Right lobe of liver (tissue), 6 donors: ENCODE measurements at regions not wholly inside any gene's neighbourhood (a gene's known extent, or its start where the extent isn't known, plus 50 kb on each side); places are given as distances from the start of the nearest gene placed in this dataset.

Experiments used
- ATAC-seq, 4 donors: fragments of 200-7000 bp; cut with Tn5 transposase; one replicate each; pipeline ENCODE4 v1.9.1; 2020; ENCODE audit warnings: mild to moderate bottlenecking in 4 of 4, moderate library complexity in 4 of 4
- DNase-seq, 3 donors: peaks; one replicate each; pipeline ENCODE4 v3.0.0-alpha.2; 2020
- H3K27ac ChIP-seq, 3 donors: fragments of 200-600 bp; one replicate each; pipeline ENCODE4 v1.8.0; 2022
- H3K27me3 ChIP-seq, 2 donors: fragments of 200-600 bp; one replicate each; pipeline ENCODE4 v1.8.0; 2022
- H3K36me3 ChIP-seq, 4 donors: fragments of 200-600 bp; sonication (generic) in 1 of 4; one replicate each; pipeline versions ENCODE4 v1.5.1 to v1.8.0; 2017 to 2022; ENCODE audit warnings: control low read depth in 1 of 4
- H3K4me1 ChIP-seq, 4 donors: fragments of 200-600 bp; sonication (generic) in 1 of 4; one replicate each; pipeline versions ENCODE4 v1.5.1 to v1.8.0; 2017 to 2022; ENCODE audit warnings: control low read depth in 1 of 4
- H3K4me3 ChIP-seq, 3 donors: fragments of 200-600 bp; one replicate each; pipeline ENCODE4 v1.8.0; 2022
- H3K9me3 ChIP-seq, 4 donors: fragments of 200-600 bp; sonication (generic) in 1 of 4; one replicate each; pipeline versions ENCODE4 v1.5.1 to v1.8.0; 2017 to 2022; ENCODE audit warnings: control low read depth in 1 of 4
- CTCF ChIP-seq, 4 donors: fragments of 200-600 bp in 3 of 4; fragments of 450-650 bp in 1 of 4; IDR thresholded peaks; one replicate each; pipeline versions ENCODE4 v1.5.1 to v1.8.0; 2016 to 2022; ENCODE audit warnings: antibody characterized with exemption in 4 of 4, mild to moderate bottlenecking in 2 of 4
- POLR2A ChIP-seq: fragments of 450-650 bp; IDR thresholded peaks from one replicate; pipeline ENCODE4 v1.6.1; 2017; ENCODE audit warnings: antibody characterized with exemption, mild to moderate bottlenecking
- WGBS: methylation state at CpG from one replicate; pipeline ENCODE4 v1.1.6; 2018; ENCODE audit warnings: low coverage, low lambda C conversion rate; ENCODE audit not compliant: insufficient coverage; ENCODE audit errors: missing lambda C conversion rate; 5-methylcytosine and 5-hydroxymethylcytosine counted together
- intact Hi-C, 2 donors: fragments of 100-400 bp; cut with DNase I; formaldehyde crosslinking; loops; one replicate each; pipeline versions ENCODE4 v1.11.2 to v1.14.1; 2022
- donor health status: DM: no; HTN: yes; CAD: no.
- donor health status: DM: no; HTN: no; CAD: no.
- donor health status: DM: no; HTN: no; CAD: no.
- donor health status: DM: no; HTN: yes; CAD: no.
- donor health status: DM: no; HTN: yes; CAD: no.

GRCh38 chr5:145228564-145228963, 606.6 kb downstream of the PRELID2 start:
- TF ChIP-seq POLR2A (no peak), CTCF (IDR thresholded peaks at IDR 0.05) (no peak)
- intact Hi-C loops: no loop called here
- ATAC-seq: no peak
- Histone ChIP-seq H3K27ac (no peak overlapping the region), H3K4me3 (no peak overlapping the region), H3K36me3 (no peaks in the 10 kb centered on the region), H3K27me3 (no peaks in the 10 kb centered on the region), H3K4me1 (no peaks in the 10 kb centered on the region), H3K9me3 (no peaks in the 10 kb centered on the region)
- 79% methylated on average over 4 of the region's 10 CpGs for WGBS
- DNase-seq: no peak

DNA sequence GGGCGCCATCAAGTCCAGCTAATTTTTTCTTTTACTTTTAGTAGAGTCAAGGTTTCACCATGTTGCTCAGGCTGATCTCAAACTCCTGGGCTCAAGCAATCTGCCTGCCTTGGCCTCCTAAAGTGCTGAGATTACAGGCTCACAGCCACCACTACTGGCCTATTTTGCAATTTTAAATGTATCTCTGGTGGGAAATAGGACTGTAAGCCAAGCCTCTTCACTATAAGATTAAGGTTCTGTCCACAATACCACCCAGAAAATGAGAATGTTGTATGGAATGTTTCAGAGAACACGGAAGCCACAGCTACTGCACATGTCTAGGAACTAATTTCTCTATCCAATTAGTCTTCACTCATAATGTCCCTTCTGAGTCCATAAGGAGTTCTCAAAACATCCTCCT, 607.3 kb downstream of the PRELID2 start:
- ATAC-seq (no peak), DNase-seq (no peak)
- TF ChIP-seq POLR2A (no peak), CTCF (IDR thresholded peaks at IDR 0.05) (no peak)
- no peaks in the 10 kb centered on the region for H3K27me3 ChIP-seq
- no peaks in the 10 kb centered on the region for H3K36me3 ChIP-seq
- no peak overlapping the region for H3K27ac ChIP-seq
- H3K4me3 ChIP-seq: no peak overlapping the region
- H3K9me3 ChIP-seq: no peaks in the 10 kb centered on the region
- WGBS: 93% methylated on average over 2 of the region's 2 CpGs
- H3K4me1 ChIP-seq: no peaks in the 10 kb centered on the region
- intact Hi-C loops: no loop called here

DNA sequence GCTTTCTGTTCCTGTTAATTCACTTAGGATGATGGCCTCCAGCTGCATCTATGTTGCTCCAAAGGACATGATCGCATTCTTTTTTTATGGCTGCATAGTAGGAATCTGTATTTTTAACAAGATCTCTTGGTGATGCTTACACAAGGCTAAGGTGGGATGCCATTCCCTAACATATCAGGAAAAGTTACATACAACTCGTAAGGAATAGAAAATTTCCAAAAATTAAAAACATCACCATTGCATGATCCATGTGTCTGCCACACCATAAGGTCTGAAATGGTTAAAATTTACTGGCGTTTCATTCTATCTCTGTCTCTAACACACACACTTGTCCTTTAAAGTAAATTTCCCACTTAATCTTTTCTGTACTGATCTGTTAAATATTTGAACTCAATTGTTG, 608.4 kb downstream of the PRELID2 start:
- no peaks in the 10 kb centered on the region for H3K4me1 ChIP-seq
- H3K27ac ChIP-seq: no peak overlapping the region
- H3K4me3 ChIP-seq: no peak overlapping the region
- intact Hi-C loops: no loop called here
- DNase-seq: no peak
- no peaks in the 10 kb centered on the region for H3K9me3 ChIP-seq
- TF ChIP-seq CTCF (IDR thresholded peaks at IDR 0.05): no peak
- 44% methylated on average over 3 of the region's 3 CpGs for whole genome bisulfite sequencing
- H3K36me3 ChIP-seq: no peaks in the 10 kb centered on the region
- ATAC-seq: no peak
- no peaks in the 10 kb centered on the region for H3K27me3 ChIP-seq

DNA sequence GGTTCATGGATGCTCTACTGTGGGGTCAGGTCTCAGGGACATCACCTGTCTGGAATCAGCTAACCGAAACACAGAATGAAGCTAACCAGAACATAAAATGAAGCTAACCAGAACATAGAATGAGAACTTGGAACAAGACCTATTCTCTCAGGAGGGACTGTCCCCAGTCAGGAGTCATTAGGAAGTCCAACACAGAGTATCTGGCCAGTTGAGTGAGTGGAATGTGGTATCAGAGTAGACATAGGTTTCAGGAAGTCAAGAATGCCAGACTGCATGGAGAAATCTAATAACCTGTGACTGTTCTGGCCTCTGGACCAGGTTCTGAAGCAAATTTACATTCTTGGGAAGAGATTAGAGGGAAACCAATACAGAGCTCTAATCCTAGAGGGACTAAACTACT, 609.6 kb downstream of the PRELID2 start:
- Histone ChIP-seq H3K4me1 (no peaks in the 10 kb centered on the region), H3K36me3 (no peaks in the 10 kb centered on the region), H3K9me3 (no peaks in the 10 kb centered on the region), H3K27me3 (no peaks in the 10 kb centered on the region), H3K4me3 (no peak overlapping the region), H3K27ac (no peak overlapping the region)
- intact Hi-C loops: no loop called here
- DNase-seq (no peak), ATAC-seq (no peak)
- 42% methylated on average over 1 of the region's 1 CpG for WGBS
- no peak for TF ChIP-seq CTCF (IDR thresholded peaks at IDR 0.05)

DNA sequence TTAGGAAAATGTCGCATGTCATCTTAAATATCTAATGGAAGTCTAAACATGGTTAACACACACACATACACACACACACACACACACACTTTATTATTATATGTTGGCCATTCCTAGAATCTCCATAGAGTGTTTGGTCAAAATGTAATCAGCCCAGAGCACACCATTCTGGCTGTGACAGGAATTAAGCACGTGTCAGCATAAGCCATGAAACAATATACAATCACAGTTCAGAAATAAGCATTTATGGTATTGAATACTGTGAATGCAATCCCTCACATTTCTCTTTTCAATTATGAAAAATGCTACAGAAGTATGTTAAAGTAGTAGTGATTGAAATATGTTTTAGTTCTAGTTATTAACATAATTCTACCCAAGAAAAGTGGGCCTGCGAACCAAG, 611.6 kb downstream of the PRELID2 start:
- Histone ChIP-seq H3K9me3 (no peaks in the 10 kb centered on the region), H3K4me1 (no peaks in the 10 kb centered on the region)
- intact Hi-C loops: no loop called here

More for the DNA sequence above, 611.6 kb downstream of the PRELID2 start:
- 54% methylated on average over 3 of the region's 3 CpGs for WGBS
- no peaks in the 10 kb centered on the region for H3K36me3 ChIP-seq
- no peak overlapping the region for H3K4me3 ChIP-seq
- ATAC-seq: no peak
- DNase-seq: no peak
- no peak overlapping the region for H3K27ac ChIP-seq
- no peak for TF ChIP-seq POLR2A
- TF ChIP-seq CTCF (IDR thresholded peaks at IDR 0.05): no peak
- H3K27me3 ChIP-seq: no peaks in the 10 kb centered on the region
